GM18505 (cell line): ENCODE measurements at regions not wholly inside any gene's neighbourhood (a gene's known extent, or its start where the extent isn't known, plus 50 kb on each side); places are given as distances from the start of the nearest gene placed in this dataset.

Source experiments
- ATAC-seq: cut with Tn5 transposase; IDR thresholded peaks from one replicate; pipeline ENCODE4 v1.9.1; 2021; ENCODE audit not compliant: unreplicated experiment
- POLR2A ChIP-seq: IDR thresholded peaks from 4 replicates; pipeline ENCODE4 v1.6.1; 2011; ENCODE audit warnings: borderline replicate concordance; ENCODE audit not compliant: insufficient read depth, insufficient read length; ENCODE audit errors: extremely low read depth

DNA sequence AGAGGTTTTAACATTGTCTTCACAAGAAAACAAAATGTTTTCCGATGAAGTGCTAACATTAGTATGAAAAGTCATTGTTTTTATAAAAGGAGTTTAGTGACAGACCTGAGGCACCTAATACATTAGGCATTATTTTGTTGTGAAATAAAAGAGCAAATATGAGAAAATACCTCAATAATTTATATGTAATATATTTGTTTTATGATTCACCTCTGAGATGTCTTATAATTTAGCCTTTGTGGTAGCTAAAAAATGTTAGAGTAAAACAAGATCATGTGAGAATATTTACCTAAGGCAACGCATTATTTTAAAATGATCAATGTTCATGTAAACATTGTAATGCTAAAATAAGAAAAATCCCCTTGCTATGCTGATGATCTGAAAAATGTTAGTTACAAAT lies 100.9 kb upstream of the WDFY3 start:
- no peak for TF ChIP-seq POLR2A
- ATAC-seq = no peak

DNA sequence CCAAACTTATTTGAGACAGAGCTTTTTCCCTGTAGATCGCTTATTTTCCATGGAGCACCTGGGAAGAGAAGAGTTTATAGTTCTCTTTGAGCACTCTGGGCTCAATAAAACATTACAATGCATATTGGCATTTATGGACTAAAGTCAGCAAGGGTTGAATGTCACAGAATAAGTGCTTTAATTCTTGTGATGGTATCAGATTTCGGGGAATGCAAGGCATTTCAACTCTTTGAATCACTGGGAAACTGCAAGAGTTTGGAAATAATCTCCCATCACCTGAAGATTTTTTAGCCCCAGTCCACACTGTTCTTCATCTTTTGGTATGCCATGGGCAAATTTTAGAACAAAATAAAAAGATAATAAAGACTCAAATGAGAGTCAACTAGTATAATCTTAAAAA lies 111.5 kb upstream of the WDFY3 start:
- ATAC-seq = no peak
- no peak for TF ChIP-seq POLR2A

GRCh38 chr4:85081196-85081595 lies 114.7 kb upstream of the WDFY3 start:
- TF ChIP-seq POLR2A = no peak
- ATAC-seq = no peak

- ATAC-seq = peak; percentile 76
- no peak for TF ChIP-seq POLR2A
Observed at GRCh38 chr4:85084371-85085094, 118.0 kb upstream of the WDFY3 start.

DNA sequence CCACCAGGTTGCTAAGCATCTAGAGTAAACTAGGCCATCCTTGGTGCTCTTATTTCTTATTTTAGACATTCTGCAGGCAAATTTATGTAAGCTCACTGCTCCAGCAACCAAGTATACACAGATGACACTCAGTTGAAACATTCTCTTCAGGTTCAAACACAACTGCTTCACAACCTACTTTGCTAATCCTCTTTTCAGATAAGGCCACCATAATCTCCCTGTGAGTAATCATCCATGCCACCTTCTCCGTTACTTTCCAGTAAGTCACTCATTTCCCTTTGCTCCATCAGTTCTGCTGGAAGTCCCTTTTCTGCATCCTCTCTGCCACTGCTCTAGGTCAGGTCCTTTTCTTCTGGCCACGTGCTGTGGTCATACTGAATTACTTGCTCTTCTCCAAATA lies 120.2 kb upstream of the WDFY3 start:
- TF ChIP-seq POLR2A = no peak
- ATAC-seq = no peak

- ATAC-seq = no peak
- no peak for TF ChIP-seq POLR2A
Observed at GRCh38 chr4:85092536-85092935, 126.0 kb upstream of the WDFY3 start.

DNA sequence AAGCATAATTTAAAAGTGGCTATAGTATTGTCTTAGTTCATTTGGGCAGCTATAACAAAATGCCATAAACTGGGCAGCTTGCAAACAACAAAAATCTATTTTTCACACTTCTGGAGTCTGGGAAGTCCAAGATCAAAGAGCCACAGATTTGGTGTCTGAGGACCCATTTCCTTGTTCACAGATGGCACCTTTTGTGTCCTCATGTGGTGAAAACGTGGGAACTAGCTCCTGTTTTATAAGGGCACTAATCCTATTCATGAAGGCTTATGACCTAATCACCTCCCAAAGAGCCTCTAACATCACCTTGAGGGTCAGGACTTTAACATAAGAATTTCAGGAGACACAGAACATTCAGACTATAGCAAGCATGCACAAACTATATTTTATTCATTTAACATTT lies 126.5 kb upstream of the WDFY3 start:
- ATAC-seq = no peak

DNA sequence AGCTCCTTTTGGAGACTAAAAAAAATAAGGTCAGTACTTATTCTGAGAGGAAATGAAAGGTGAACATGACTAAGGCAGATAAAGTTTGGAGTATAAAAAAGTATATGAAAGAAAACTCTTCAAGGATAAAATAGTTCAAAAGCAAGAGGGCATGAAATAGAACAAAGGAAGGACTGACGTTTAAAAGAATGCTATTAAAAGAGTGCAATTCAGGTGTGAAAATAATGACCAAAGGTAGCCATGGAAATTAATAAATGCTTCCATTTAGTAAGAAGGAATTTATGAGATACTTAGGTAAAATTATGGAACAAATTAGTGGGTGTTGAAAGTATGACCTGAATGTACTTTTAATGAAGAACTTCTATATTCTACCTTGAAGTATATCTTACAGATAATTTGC lies 128.2 kb upstream of the WDFY3 start:
- ATAC-seq = no peak
- TF ChIP-seq POLR2A = no peak

More for the DNA sequence above, 126.5 kb upstream of the WDFY3 start:
- TF ChIP-seq POLR2A = no peak

- no peak for TF ChIP-seq POLR2A
- no peak for ATAC-seq
Observed at GRCh38 chr4:85102606-85103005, 136.1 kb upstream of the WDFY3 start.

- ATAC-seq = no peak
- TF ChIP-seq POLR2A = no peak
Observed at GRCh38 chr4:85106166-85106565, 139.7 kb upstream of the WDFY3 start.

DNA sequence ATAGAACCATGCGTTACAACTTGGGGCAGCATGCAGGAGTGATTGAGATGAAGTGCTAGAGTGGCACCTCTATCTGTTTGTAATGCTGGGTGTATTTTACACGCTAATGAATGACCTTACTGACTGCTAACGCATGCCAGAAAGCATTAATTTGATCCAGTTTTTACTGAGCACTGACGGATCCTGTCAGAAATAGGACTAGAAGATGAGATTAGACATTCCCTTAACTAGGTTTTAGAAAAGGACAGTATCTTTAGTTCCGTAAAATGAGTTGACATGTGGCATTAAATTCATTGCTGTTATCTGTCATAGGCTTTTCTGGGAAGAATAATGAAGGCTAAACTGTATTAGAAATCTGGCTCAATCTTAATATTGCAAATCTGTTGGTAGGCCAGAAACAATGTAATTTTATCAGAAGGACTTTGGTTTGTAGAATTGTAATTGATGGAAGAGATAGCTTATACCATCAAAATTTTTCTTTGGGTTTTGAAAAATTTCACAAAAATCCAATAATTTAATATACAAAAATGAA lies 140.4 kb upstream of the WDFY3 start:
- no peak for ATAC-seq

DNA sequence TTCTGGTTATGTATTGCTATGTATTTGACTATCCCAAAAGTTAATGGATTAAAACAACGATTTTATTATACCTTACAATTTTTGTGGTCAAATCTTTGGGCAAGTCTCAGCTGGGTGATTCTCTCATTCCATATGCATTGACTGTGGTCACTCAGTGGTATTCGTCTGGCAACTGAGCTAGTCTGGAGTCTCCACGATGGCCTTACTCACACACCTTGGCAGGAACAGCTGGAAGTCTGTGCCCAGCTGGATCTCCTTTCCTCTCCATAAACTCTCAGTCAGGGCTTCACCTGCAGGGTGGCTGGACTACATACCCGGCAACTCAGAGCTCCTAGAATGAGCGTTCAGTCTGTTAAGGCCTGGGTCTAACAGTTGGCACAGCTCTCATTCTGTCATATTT lies 141.1 kb upstream of the WDFY3 start:
- no peak for TF ChIP-seq POLR2A
- ATAC-seq = no peak

More for the DNA sequence above, 140.4 kb upstream of the WDFY3 start:
- TF ChIP-seq POLR2A = no peak

DNA sequence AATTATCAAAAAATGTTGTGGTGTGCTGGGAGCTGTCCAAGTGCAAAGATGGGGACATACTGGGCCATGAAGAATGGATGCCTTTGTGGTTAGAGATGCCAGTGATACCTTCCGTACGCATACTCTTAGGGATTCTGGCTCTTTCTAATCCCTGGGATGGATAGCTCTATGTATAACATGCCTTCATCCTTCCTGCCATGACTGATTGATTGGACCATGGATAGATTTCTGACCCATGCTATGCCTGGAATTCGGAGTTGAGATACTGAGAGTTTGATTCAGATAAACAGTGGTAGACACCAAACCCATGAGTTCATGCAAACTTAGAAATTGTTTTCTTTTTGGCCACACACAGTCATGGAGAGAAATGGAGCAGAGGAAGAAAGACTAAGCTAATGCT lies 147.2 kb upstream of the WDFY3 start:
- no peak for TF ChIP-seq POLR2A
- no peak for ATAC-seq

DNA sequence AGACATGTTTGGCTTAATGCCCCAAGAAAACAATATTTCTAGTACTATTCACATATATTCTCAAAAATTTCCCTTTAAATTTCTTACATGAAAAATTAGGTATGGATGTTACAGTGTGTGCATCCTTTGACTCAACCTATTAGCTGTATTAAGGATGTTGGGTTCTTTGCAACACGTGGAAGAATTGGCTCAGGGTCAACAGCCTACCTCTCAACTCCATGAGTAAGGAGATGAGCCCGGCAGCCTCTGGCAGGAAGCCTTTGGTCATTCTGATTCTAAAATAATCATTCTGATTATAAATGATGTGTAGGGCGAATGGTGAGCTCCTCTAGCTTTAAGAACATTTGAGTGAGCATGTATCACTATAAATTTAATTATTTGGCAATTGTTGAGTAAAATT lies 148.0 kb upstream of the WDFY3 start:
- no peak for ATAC-seq
- TF ChIP-seq POLR2A = no peak
